HUES48 (cell line): ENCODE measurements at regions not wholly inside any gene's neighbourhood (a gene's known extent, or its start where the extent isn't known, plus 50 kb on each side); places are given as distances from the start of the nearest gene placed in this dataset.

Experiments
- H3K27ac ChIP-seq: one replicate; pipeline ENCODE4 v1.7.0; 2013; ENCODE audit warnings: low read depth, low read length, inconsistent platforms
- H3K27me3 ChIP-seq: 2 replicates; pipeline ENCODE4 v1.6.1; 2013; ENCODE audit warnings: mild to moderate bottlenecking, low read length; ENCODE audit not compliant: control insufficient read depth, insufficient read depth
- H3K36me3 ChIP-seq: 2 replicates; pipeline ENCODE4 v1.6.1; 2013; ENCODE audit warnings: low read length; ENCODE audit not compliant: control insufficient read depth, insufficient read depth
- H3K4me1 ChIP-seq: 2 replicates; pipeline ENCODE4 v1.6.1; 2013; ENCODE audit warnings: mild to moderate bottlenecking, low read length; ENCODE audit not compliant: control insufficient read depth, insufficient read depth
- H3K4me3 ChIP-seq: 2 replicates; pipeline ENCODE4 v1.5.1; 2013; ENCODE audit warnings: mild to moderate bottlenecking, low read depth, low read length
- H3K9ac ChIP-seq: 2 replicates; pipeline ENCODE4 v1.6.1; 2013; ENCODE audit warnings: mild to moderate bottlenecking, low read depth, low read length, moderate library complexity
- H3K9me3 ChIP-seq: 2 replicates; pipeline ENCODE4 v1.6.1; 2013; ENCODE audit warnings: low read length; ENCODE audit not compliant: control insufficient read depth, insufficient read depth

DNA sequence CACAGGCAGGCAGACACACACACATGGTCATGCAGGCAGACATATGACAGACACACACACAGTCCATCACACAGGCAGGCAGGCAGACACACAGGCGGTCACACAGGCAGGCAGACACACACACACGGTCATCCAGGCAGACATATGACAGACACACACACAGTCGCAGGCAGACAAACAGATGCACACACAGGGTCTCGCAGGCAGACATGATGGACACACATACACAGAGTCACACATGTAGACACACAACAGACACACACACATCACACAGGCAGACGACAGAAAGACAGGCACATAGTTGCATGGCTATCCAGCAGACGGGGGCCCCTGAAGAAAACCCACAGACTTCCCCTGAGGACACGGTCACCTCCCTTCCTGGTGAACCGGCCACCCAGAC lies 135.4 kb downstream of the NCOR2 start:
- no peaks in the 10 kb centered on the region for H3K9me3 ChIP-seq
- peaks cover 19% of the 10 kb centered on the region for H3K4me1 ChIP-seq
- H3K27me3 ChIP-seq, result no peaks in the 10 kb centered on the region
- H3K9ac ChIP-seq, result no peak overlapping the region
- no peak overlapping the region for H3K27ac ChIP-seq
- no peak overlapping the region for H3K4me3 ChIP-seq
- peaks cover 36% of the 10 kb centered on the region for H3K36me3 ChIP-seq

DNA sequence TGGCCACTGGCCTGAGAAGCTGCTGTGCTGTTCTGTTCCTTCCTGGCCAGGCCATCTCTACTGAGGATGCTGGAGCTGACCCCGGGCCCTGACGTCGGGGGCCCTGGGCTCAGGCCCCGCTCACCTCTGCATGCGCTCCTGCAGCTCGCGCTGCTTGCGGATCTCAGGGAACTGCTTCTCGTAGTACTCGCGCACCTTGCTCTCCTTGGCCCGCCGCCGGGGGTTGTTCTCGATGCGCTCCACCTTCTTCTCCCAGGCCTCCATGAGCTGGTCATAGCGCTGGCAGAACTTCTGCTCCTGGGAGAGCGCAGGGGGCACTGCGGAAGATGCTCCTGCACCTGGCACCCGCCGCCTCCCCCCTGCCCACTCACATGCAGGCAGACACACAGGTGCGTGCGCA lies 135.6 kb downstream of the RFLNA start:
- H3K4me3 ChIP-seq, result no peak overlapping the region
- H3K27ac ChIP-seq, result no peak overlapping the region
- no peak overlapping the region for H3K9ac ChIP-seq
- peaks cover 17% of the 10 kb centered on the region for H3K4me1 ChIP-seq
- H3K9me3 ChIP-seq, result no peaks in the 10 kb centered on the region
- no peaks in the 10 kb centered on the region for H3K27me3 ChIP-seq
- H3K36me3 ChIP-seq, result peaks cover 48% of the 10 kb centered on the region

DNA sequence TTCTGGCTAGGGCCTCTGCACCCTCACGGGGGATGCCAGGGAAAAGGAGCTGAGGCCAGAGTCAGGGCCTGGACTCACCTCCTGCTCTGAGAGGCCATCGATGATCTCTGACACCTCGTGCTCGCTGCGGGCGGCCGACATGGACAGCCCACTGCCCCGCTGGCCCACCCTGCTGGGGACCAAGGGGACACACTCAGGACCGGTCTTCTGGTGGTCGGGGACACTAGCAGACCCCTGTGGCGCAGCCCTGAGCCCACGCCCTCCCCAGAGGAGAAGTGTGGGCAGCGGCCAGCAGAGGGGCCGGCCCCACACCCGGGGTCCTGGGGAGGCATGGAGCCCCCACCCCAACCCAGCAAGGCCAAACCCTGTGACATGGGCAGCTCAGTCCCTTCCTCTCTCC lies 134.6 kb downstream of the RFLNA start:
- H3K27me3 ChIP-seq, result no peaks in the 10 kb centered on the region
- H3K4me3 ChIP-seq, result no peak overlapping the region
- H3K36me3 ChIP-seq, result peaks cover 53% of the 10 kb centered on the region
- H3K4me1 ChIP-seq, result peaks cover 7% of the 10 kb centered on the region
- no peak overlapping the region for H3K9ac ChIP-seq
- no peak overlapping the region for H3K27ac ChIP-seq
- H3K9me3 ChIP-seq, result no peaks in the 10 kb centered on the region

DNA sequence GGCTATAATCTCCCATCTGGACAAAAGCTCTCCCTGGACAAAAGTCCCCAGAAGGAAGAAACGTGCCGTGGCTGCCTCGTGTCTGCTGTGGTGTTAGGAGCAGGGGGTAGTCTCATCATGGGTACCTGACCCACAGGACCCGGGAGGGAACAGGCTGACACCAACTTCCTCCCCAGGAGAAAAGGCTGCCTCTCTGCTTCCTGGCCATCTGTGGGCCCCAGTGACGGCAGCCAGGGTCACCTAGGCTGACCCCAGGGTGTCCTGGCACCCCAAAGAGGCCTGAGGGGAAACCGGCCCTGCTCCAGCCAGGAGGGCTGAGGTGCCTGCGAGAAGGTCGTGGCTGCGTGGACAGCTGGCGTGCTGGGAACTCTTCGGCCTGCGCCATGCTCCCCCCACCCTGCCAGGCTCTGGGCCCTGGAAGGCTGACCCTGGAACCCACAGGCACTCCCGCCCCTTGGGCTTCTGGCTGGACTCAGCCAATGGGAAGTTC lies 133.9 kb downstream of the RFLNA start:
- no peak overlapping the region for H3K9ac ChIP-seq
- H3K36me3 ChIP-seq, result peaks cover 60% of the 10 kb centered on the region
- peaks cover under 1% of the 10 kb centered on the region; the same call in 1 of the 2 replicates for H3K4me1 ChIP-seq
- H3K9me3 ChIP-seq, result no peaks in the 10 kb centered on the region
- no peaks in the 10 kb centered on the region for H3K27me3 ChIP-seq
- no peak overlapping the region for H3K27ac ChIP-seq
- H3K4me3 ChIP-seq, result no peak overlapping the region

DNA sequence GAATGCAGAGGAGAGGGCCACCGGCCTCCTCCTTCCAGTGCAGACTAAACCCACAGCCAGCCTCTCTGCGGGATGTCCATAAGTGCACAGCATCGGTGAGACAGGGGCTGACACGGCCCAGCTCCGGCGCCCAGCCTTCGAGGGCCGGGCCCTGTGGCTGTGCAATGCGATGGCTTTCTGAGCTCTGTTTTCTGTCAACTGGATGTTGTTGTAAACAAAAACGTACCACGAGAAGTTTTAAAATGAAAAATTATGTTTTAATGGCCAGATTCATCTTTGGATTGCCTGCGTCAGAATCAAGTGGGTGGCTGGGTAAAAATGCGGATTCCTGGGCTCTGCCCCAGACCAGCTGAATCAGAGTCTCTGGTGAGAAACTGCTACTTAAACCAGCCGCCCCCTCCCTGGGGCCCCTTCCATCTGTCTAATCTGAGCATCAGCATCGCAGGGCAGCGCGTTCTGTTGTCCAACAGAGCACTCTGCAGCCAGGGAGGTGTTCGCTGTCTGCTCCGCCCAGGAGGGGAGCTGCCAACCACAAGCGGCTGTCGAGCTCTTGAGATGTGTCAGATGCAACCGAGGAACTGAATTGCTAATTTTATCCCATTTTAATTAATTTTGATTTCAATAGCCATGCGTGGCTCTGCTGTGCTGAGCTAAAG lies 133.4 kb downstream of the RFLNA start:
- no peak overlapping the region for H3K27ac ChIP-seq
- no peaks in the 10 kb centered on the region for H3K27me3 ChIP-seq
- no peak overlapping the region for H3K4me3 ChIP-seq
- peaks cover 65% of the 10 kb centered on the region for H3K36me3 ChIP-seq
- H3K9ac ChIP-seq, result no peak overlapping the region
- no peaks in the 10 kb centered on the region for H3K4me1 ChIP-seq
- no peaks in the 10 kb centered on the region for H3K9me3 ChIP-seq

DNA sequence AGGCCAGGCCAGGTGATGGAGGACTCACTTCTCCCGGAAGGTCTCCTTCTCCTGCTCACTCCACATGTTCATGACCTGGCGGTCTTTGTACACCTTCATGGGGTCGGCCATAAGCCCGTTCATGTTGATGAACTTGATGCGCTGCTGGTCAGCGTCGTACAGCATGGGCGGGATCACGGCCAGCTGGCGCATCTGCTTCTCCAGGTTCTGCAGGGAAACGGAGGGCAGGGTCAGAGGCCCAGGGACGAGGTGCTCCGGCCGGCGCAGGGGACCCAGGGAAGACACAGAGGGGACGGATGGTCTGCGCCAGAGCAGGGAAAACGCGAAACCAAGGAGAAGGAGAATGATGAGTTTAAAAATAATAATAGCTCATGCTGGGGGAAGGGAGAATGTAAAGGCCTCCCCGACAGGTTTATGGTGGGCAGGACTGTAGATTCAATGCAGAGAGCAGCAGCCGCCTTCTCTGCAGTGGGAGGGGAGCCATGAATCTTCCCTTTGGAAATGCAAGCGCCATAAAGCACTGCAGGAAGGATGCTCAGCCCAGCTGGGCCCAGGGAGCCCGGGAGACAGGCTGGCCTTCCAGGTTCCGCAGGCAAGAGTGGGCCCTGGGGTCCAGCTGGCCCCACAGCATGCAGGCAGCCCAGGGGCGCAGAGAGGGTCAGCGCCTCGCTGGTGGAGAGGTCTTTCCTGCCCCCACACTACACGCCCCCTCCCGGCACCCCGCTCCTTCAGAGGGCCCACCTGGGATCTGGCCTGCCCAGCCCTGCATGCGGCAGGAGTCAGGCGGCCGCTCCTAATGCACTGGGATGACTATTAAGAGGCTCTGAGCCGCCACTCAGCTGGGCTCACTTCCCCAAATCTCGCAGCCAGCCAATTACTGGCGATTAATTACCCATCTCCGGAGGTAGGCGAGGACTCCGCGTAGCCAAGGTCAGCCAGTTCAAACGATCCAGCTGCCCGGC lies 132.0 kb downstream of the RFLNA start:
- H3K4me3 ChIP-seq, result no peak overlapping the region
- H3K27ac ChIP-seq, result no peak overlapping the region
- no peaks in the 10 kb centered on the region for H3K9me3 ChIP-seq
- peaks cover 77% of the 10 kb centered on the region for H3K36me3 ChIP-seq
- H3K9ac ChIP-seq, result no peak overlapping the region
- no peaks in the 10 kb centered on the region for H3K27me3 ChIP-seq
- H3K4me1 ChIP-seq, result no peaks in the 10 kb centered on the region; the same call in 1 of the 2 replicates

DNA sequence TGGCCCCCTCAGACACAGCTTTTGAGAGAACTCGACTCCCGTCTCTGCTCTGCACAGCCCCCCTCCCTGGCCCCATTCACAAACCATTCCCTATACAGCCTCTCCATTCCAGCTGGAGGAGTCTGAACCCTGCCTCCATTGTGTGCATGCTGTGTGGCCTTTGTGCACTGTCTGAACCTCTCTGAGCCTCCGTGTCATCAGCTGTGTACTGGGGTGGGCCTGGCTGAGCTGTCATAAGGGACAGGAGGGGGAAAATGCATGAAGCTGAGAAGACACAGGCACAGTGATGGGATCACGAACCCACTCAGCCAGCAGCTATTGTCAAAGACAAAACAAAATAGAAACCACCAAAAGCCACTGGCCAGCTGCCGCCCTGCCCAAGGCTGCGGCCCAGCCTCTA lies 130.8 kb downstream of the RFLNA start:
- no peaks in the 10 kb centered on the region for H3K9me3 ChIP-seq
- no peak overlapping the region for H3K9ac ChIP-seq
- no peaks in the 10 kb centered on the region; the same call in 1 of the 2 replicates for H3K4me1 ChIP-seq
- peaks cover 83% of the 10 kb centered on the region for H3K36me3 ChIP-seq
- H3K4me3 ChIP-seq, result no peak overlapping the region
- no peak overlapping the region for H3K27ac ChIP-seq
- no peaks in the 10 kb centered on the region for H3K27me3 ChIP-seq

DNA sequence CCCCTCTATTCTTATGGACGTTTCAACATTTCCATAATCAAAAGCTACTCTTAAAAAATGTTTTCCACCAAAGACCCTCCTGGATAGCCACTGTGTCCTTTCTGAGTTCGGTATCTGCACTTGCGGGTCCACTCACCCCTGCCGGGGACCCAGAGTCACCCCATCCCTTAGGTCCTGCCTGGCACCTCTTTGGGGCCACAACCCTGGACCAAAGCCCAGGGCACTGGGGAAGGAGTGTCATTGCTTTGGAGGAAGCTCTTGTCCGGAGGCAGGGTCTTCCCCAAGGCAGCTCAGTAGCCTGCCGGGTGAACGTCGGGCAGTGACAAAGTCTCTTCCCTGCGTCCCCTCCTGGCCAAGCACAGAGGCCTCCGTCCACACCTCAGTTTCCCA lies 129.6 kb downstream of the RFLNA start:
- no peaks in the 10 kb centered on the region for H3K27me3 ChIP-seq
- H3K4me1 ChIP-seq, result no peaks in the 10 kb centered on the region; the same call in 1 of the 2 replicates
- H3K4me3 ChIP-seq, result no peak overlapping the region
- no peaks in the 10 kb centered on the region for H3K9me3 ChIP-seq
- peaks cover 83% of the 10 kb centered on the region for H3K36me3 ChIP-seq
- H3K27ac ChIP-seq, result no peak overlapping the region
- no peak overlapping the region for H3K9ac ChIP-seq

DNA sequence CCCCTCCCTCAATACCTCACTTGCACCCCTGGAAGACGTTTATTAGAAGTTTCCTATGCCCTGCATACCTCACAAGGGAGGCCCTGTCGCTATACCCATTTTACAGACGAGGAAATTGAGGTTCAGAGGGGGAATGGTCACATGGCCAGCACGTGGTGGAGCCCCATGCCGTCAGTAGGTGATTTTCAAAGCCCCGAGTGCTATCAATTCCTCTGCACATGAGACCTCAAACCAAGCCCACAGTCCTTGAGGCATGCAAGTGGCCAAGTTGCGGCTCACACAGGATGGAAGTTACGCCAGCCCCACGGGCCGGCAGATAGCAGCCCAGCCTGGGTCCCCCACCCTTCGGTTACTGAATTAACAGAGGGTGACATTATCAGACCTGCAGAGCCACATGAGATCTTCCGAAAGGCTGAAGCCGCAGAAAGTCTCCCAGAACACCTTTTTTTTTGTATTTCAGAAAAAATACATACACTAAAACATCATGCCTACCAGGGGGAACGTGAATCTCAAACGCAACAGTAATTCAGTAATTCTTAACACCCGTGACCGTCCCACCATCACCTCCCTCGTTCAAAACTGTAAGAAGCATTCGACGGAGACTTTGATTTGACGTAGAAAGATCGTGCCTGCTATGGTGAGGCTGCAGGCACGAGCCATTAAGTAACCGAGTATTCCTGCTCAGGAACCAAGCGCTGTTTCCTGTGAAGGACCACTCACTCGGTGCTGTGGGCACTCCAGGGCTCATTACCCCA lies 129.0 kb downstream of the RFLNA start:
- Histone ChIP-seq H3K4me3 (no peak overlapping the region), H3K27me3 (no peaks in the 10 kb centered on the region), H3K27ac (no peak overlapping the region), H3K4me1 (no peaks in the 10 kb centered on the region; the same call in 1 of the 2 replicates), H3K9ac (no peak overlapping the region), H3K9me3 (no peaks in the 10 kb centered on the region), H3K36me3 (peaks cover 84% of the 10 kb centered on the region)

DNA sequence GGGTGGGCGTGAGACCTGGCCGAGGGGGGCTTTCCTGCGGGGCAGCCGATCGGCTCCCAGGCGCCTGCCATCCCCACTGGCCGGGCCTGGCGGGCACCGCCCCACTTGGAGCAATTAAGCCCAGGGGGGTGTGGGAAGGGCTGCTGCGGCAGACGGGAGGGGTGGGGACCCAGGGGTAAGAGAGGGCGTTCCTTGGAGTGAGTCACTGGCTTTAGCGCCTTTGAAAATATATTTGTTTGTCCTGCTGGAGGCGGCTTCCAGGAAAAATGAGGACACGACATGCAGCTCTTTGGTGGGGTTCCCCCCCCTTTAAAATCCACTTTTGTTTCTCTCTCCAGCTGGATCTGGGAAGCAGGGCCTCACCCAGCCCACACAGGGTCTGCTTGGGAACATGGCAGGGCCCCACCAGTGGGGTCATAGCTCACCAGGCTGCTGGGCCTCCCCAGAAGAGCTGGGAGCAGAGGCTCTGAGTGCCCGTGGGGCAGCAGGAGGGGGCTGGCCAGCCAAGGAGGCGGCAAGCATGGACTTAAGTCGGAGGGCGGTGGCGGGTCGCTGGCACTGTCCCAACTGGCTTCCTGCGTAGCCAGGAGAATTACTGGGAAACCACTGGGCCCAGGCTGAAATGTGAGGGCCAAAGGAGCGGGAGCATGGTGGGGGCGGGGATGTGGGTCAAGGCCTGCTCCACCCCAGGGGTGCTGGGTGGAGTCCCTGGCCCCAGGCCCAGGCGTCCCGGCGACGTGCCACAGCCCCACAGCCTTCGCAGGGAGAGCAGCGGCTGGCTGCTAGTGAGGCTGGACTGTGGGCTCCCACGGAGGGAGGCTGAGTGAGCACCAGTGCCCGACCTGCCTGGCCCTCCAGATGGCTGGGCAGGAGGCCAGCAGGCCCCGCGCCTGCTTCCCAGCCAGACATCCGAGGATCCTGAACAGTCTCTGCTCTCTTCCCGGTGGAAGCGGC lies 128.0 kb downstream of the RFLNA start:
- no peaks in the 10 kb centered on the region for H3K27me3 ChIP-seq
- no peaks in the 10 kb centered on the region; the same call in 1 of the 2 replicates for H3K4me1 ChIP-seq
- H3K4me3 ChIP-seq, result no peak overlapping the region
- H3K9ac ChIP-seq, result no peak overlapping the region
- no peaks in the 10 kb centered on the region for H3K9me3 ChIP-seq
- peaks cover 79% of the 10 kb centered on the region for H3K36me3 ChIP-seq
- peak overlapping the region; percentile 57 for H3K27ac ChIP-seq
